Testis (tissue), 2 donors: ENCODE measurements at regions not wholly inside any gene's neighbourhood (a gene's known extent, or its start where the extent isn't known, plus 50 kb on each side); places are given as distances from the start of the nearest gene placed in this dataset.
A peak's percentile ranks its signal among the peaks of the same experiment; 100 is the strongest.

Source experiments
- DNase-seq: peaks from one replicate; pipeline ENCODE4 v3.0.0-alpha.2; 2019
- H3K27ac ChIP-seq, 2 donors: fragments of 200-600 bp; sonication (generic); one replicate each; pipeline ENCODE4 v1.5.1; 2019
- H3K27me3 ChIP-seq: fragments of 200-600 bp; sonication (generic); one replicate; pipeline ENCODE4 v1.5.1; 2019
- H3K36me3 ChIP-seq: fragments of 200-600 bp; sonication (generic); one replicate; pipeline ENCODE4 v1.5.1; 2017; ENCODE audit warnings: low read depth; ENCODE audit errors: missing control alignments
- H3K4me1 ChIP-seq: fragments of 200-600 bp; sonication (generic); one replicate; pipeline ENCODE4 v1.5.1; 2019
- H3K4me3 ChIP-seq, 2 donors: fragments of 200-600 bp; sonication (generic); one replicate each; pipeline ENCODE4 v1.5.1; 2017 to 2019
- H3K9me3 ChIP-seq: fragments of 200-600 bp; sonication (generic); one replicate; pipeline ENCODE4 v1.5.1; 2017
- POLR2A ChIP-seq: fragments of 450-650 bp; IDR thresholded peaks from one replicate; pipeline ENCODE4 v1.6.1; 2017; ENCODE audit warnings: antibody characterized with exemption, mild to moderate bottlenecking, moderate library complexity
- WGBS, 2 donors: methylation state at CpG; one replicate each; pipeline ENCODE4 v1.1.5; 2018; 5-methylcytosine and 5-hydroxymethylcytosine counted together
- intact Hi-C: fragments of 100-400 bp; cut with DNase I; formaldehyde crosslinking; loops from one replicate; pipeline ENCODE4 v1.15.1; 2023; ENCODE audit warnings: low total_unique reads
- TF ChIP-seq, protein P1 (sequence below), 3 experiments: fragments of 450-650 bp in 2 of 3; fragments of 200-600 bp in 1 of 3; sonication (generic) in 1 of 3; IDR thresholded peaks; one replicate each; pipeline ENCODE4 v1.5.1; 2016 to 2019; ENCODE audit warnings: antibody characterized with exemption in 3 of 3, mild to moderate bottlenecking in 2 of 3, moderate library complexity in 1 of 3

DNA sequence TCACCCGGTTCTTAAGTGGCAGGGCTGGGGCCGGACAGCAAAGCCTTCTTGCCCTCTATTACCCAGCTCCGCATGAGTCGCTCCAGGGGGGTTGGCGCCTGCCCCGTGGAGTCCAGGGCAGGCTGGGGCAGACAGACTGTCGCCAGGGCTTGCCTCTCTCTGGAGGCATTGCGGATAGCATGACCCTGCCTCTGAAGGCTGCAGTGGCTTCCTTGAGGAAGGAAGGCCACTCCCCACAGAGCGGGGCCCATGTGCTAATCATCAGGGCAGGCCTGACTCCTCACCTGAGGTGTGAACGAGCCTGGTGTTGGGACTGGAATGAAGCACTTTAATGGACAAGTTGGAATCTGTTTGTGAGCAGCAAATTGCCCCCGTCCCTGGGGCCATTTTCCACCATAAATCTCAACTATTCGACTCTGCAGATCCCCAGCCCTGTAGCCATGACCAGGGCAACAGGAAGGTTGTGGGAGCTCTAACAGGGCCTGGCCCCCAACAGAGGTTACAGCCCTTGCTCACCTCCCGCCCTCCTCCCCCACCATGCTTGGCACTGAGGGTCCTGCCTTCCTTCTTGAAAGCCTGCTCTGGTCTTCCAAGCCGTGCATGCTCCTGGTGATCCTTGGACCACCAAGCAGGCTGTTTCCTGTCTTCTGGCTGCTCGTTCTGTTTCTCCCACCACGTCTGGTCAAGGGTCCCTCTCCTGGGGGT is 144.9 kb upstream of the HAAO start:
- Histone ChIP-seq H3K9me3 (no peaks in the 10 kb centered on the region), H3K36me3 (no peaks in the 10 kb centered on the region), H3K27me3 (no peaks in the 10 kb centered on the region), H3K4me1 (peaks cover 41% of the 10 kb centered on the region), H3K27ac (no peak overlapping the region), H3K4me3 (no peak overlapping the region)
- intact Hi-C loops: no loop called here
- no peak for TF ChIP-seq POLR2A
- TF ChIP-seq, protein P1, sequence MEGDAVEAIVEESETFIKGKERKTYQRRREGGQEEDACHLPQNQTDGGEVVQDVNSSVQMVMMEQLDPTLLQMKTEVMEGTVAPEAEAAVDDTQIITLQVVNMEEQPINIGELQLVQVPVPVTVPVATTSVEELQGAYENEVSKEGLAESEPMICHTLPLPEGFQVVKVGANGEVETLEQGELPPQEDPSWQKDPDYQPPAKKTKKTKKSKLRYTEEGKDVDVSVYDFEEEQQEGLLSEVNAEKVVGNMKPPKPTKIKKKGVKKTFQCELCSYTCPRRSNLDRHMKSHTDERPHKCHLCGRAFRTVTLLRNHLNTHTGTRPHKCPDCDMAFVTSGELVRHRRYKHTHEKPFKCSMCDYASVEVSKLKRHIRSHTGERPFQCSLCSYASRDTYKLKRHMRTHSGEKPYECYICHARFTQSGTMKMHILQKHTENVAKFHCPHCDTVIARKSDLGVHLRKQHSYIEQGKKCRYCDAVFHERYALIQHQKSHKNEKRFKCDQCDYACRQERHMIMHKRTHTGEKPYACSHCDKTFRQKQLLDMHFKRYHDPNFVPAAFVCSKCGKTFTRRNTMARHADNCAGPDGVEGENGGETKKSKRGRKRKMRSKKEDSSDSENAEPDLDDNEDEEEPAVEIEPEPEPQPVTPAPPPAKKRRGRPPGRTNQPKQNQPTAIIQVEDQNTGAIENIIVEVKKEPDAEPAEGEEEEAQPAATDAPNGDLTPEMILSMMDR (IDR thresholded peaks at IDR 0.05): no peak
- WGBS, 2 donors: 88 to 95% methylated on average over 11 to 16 of the region's 16 CpGs
- no peak for DNase-seq

DNA sequence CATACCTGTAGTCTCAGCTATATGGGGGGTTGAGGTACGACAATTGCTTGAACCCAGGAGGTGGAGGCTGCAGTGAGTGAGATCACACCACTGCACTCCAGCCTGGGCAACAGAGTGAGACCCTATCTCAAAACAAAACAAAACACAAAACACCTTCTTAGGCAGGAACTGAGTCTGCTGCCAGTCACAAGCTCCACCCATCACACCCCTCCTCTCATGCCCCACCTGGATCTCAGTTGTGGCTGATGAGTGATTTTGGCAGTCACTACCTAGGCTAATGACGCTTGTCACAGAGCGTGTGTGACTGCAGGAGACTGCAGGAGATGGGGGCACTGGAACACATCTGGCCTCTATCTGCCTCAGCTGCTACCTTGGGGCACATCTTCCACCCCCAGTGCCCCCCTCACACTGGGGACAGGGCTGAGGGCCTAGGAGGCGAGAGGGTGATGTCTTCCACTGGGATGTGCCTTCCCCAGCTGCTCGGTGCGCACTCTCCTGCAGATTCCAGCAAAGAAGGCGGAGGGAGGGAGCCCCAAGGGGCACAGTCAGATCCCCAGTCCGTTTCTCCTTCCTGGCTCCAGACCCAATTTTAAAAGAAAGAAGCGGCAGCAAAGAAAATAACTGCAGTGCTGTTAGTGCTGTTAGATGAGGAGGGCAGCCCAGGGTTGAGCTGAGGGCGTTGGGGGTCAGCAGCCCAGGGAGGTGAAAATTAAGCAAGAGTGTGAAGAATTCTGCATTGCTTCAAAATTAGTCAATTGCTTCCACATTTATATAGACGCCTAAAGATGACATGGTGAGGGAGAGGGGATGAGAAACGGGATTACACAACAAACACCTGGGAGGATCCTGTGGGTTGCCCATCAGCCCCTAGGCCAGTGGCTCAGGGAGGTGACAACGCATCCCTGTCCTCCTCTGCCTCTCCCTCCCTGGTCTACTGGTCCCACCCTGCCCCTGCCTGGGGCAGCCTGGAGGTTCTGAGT is 143.6 kb upstream of the HAAO start:
- Histone ChIP-seq H3K27ac (no peak overlapping the region), H3K36me3 (no peaks in the 10 kb centered on the region), H3K9me3 (no peaks in the 10 kb centered on the region), H3K4me1 (peaks cover 33% of the 10 kb centered on the region), H3K27me3 (no peaks in the 10 kb centered on the region), H3K4me3 (no peak overlapping the region)
- WGBS, 2 donors: 59% methylated on average over 12 to 13 of the region's 13 CpGs
- intact Hi-C loops: no loop called here
- TF ChIP-seq POLR2A: no peak
- TF ChIP-seq, protein P1 (IDR thresholded peaks at IDR 0.05): no peak
- peak; percentile 32 for DNase-seq

DNA sequence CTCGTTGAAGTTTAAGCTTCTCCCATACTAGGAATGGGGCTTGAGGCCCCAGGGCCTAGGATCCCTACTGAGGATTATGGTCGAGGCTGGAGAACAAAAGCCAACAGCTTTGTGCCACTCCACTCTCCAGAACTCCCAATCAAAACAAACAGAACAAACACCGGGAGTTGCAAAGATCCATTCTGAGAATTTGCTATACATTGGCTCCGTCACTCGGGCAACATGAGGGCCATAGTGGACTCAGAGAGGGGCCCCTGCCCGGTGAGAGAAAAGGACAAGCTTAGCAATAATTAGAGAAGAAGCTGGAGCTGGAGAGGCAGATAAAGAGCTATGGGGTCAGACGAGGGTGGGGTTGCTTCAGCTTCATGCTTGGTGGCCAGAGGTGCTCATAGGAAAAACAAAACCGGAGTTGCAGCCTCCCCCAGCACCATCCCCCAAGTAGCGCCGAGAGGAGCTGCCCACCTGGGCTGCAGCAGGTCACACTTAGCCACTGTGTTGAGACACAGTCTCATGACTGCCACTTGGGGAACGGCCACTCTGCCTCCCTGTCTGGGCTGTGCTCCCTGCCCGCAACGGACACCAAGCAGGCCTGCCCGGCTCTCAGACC is 142.3 kb upstream of the HAAO start:
- Histone ChIP-seq H3K4me1 (peaks cover 42% of the 10 kb centered on the region), H3K27ac (no peak overlapping the region), H3K27me3 (no peaks in the 10 kb centered on the region), H3K36me3 (no peaks in the 10 kb centered on the region), H3K4me3 (no peak overlapping the region), H3K9me3 (no peaks in the 10 kb centered on the region)
- TF ChIP-seq POLR2A: no peak
- TF ChIP-seq, protein P1 (IDR thresholded peaks at IDR 0.05): no peak
- intact Hi-C loops: no loop called here
- WGBS, 2 donors: 73 to 75% methylated on average over 14 of the region's 14 CpGs
- DNase-seq: no peak

DNA sequence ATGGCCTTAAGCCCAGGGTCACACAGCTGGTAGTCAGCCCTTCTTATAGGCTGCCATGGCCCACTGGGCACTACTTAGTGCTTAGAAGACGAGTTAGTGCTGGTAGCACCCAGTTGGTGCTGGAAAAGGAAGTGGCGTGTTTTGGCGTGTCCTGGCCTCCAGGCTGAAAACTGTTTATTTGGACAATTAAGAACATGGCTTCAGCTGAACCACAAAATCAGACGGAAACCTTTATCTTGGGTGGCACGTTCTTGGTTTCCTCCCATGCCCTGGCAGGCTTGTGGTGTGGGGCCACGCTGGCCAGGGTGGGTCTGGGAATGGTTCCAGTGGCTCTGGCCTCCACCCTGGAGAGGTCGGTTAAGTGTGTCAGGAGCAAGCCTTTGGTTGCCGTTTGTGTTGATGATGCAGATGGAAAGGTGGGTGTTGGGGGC is 141.5 kb upstream of the HAAO start:
- no peaks in the 10 kb centered on the region for H3K9me3 ChIP-seq
- 70 to 82% methylated on average over 8 of the region's 8 CpGs for WGBS, 2 donors
- intact Hi-C loops: no loop called here
- TF ChIP-seq POLR2A: no peak
- TF ChIP-seq, protein P1 (IDR thresholded peaks at IDR 0.05): no peak
- DNase-seq: no peak
- no peaks in the 10 kb centered on the region for H3K27me3 ChIP-seq
- no peak overlapping the region for H3K4me3 ChIP-seq
- peaks cover 46% of the 10 kb centered on the region for H3K4me1 ChIP-seq
- no peaks in the 10 kb centered on the region for H3K36me3 ChIP-seq
- H3K27ac ChIP-seq: no peak overlapping the region
